ENCODE measurements at regions not wholly inside any gene's neighbourhood (a gene's known extent, or its start where the extent isn't known, plus 50 kb on each side); places are given as distances from the start of the nearest gene placed in this dataset.
"Not testable (repeated sequence)": the region's sequence is repeated elsewhere in the genome, so short reads cannot be mapped to it uniquely, and the experiment has no call there.

DNA sequence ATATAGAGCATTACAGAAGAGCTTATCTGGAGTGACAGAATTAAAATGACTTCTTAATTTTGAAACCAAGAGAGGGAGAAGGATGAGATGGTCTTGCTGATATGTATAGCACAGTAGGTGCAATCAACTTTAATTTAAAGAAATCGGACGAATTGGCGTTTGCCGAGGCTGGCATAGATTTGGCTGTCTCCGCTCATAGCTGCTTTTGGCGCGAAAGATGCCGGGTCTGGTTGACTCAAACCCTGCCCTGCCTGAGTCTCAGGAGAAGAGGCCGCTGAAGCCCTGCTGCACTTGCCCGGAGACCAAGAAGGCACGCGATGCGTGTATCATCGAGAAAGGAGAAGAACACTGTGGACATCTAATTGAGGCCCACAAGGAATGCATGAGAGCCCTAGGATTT is 62.3 kb upstream of the LRCH1 start:
- H2AK5ac ChIP-seq (ENCODE audit: low read length); H2BK15ac ChIP-seq (replicated peaks; ENCODE audit: low read depth); DNase-seq; H3K4me3 ChIP-seq (ENCODE audit: low read length); H4K5ac ChIP-seq (ENCODE audit: low read length); H3K36me3 ChIP-seq (ENCODE audit: control insufficient read depth, insufficient read depth, low read length); H3K4me2 ChIP-seq (ENCODE audit: low read length); H3K23ac ChIP-seq (ENCODE audit: low read length); H3K9ac ChIP-seq (ENCODE audit: low read length); H3K79me1 ChIP-seq (ENCODE audit: low read length); H3K27ac ChIP-seq (ENCODE audit: low read depth, low read length); H2BK5ac ChIP-seq (ENCODE audit: low read length); H3K27me3 ChIP-seq (ENCODE audit: insufficient read depth, low read length, poor library complexity); H3K79me2 ChIP-seq (ENCODE audit: control insufficient read depth, insufficient read depth, low read length); H4K8ac ChIP-seq (ENCODE audit: low read depth, low read length); H3K4ac ChIP-seq (ENCODE audit: low read depth, low read length); H2BK120ac ChIP-seq (ENCODE audit: low read depth, low read length): not testable (repeated sequence)
- peak overlapping the region; percentile 30 for H3K56ac ChIP-seq (ENCODE audit: low read length)
- WGBS (ENCODE audit: extremely low coverage, insufficient coverage, low lambda C conversion rate), result no CpG with 5 or more reads among the region's 14 CpGs
- H3K4me1 ChIP-seq (ENCODE audit: control insufficient read depth, low read depth, low read length), result peaks cover 13% of the 10 kb centered on the region
- H3K18ac ChIP-seq (ENCODE audit: low read length), result peak overlapping the region; percentile 18

DNA sequence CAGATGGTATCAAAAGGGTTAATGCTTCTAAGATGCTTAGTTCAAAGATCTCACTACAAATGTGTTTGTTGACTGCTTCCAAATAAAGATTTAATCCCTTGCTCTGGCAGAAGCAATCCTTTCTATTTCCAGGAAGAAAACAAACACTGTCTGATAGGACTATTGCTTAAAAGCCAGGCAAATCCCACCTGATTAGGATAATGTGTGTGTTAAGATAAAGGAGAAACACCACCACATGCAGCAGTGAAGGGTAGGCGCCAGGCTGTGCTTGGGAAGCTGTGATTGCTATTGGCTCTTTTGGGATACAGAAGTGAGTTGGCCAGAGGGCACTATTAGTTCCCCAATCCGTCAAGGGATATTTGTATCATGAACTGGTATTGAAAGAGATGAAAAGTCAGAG is 62.8 kb upstream of the LRCH1 start:
- Histone ChIP-seq H4K5ac (ENCODE audit: low read length) (no peak overlapping the region), H2BK5ac (ENCODE audit: low read length) (no peak overlapping the region), H3K79me1 (ENCODE audit: low read length) (no peaks in the 10 kb centered on the region), H2BK120ac (ENCODE audit: low read depth, low read length) (no peak overlapping the region), H3K36me3 (ENCODE audit: control insufficient read depth, insufficient read depth, low read length) (no peaks in the 10 kb centered on the region), H3K56ac (ENCODE audit: low read length) (no peak overlapping the region), H3K27me3 (ENCODE audit: insufficient read depth, low read length, poor library complexity) (no peaks in the 10 kb centered on the region), H3K79me2 (ENCODE audit: control insufficient read depth, insufficient read depth, low read length) (no peaks in the 10 kb centered on the region), H2AK5ac (ENCODE audit: low read length) (no peak overlapping the region), H3K4me1 (ENCODE audit: control insufficient read depth, low read depth, low read length) (peaks cover 13% of the 10 kb centered on the region), H3K4me2 (ENCODE audit: low read length) (no peak overlapping the region), H4K8ac (ENCODE audit: low read depth, low read length) (no peak overlapping the region), H3K4me3 (ENCODE audit: low read length) (no peak overlapping the region), H3K23ac (ENCODE audit: low read length) (no peak overlapping the region), H3K18ac (ENCODE audit: low read length) (no peak overlapping the region), H3K27ac (ENCODE audit: low read depth, low read length) (no peak overlapping the region), H2BK15ac (replicated peaks; ENCODE audit: low read depth) (no peak overlapping the region), H3K4ac (ENCODE audit: low read depth, low read length) (no peak overlapping the region), H3K9ac (ENCODE audit: low read length) (no peak overlapping the region)
- no CpG with 5 or more reads among the region's 2 CpGs for WGBS (ENCODE audit: extremely low coverage, insufficient coverage, low lambda C conversion rate)
- peak; percentile 94 for DNase-seq

GRCh38 chr13:46489586-46490023 is 63.4 kb upstream of the LRCH1 start:
- no peak overlapping the region for H4K5ac ChIP-seq (ENCODE audit: low read length)
- DNase-seq, result no peak
- peak overlapping the region; percentile 86 for H3K18ac ChIP-seq (ENCODE audit: low read length)
- H3K23ac ChIP-seq (ENCODE audit: low read length), result no peak overlapping the region
- H3K27me3 ChIP-seq (ENCODE audit: insufficient read depth, low read length, poor library complexity), result no peaks in the 10 kb centered on the region
- no peak overlapping the region for H2BK15ac ChIP-seq (replicated peaks; ENCODE audit: low read depth)
- H2BK120ac ChIP-seq (ENCODE audit: low read depth, low read length), result no peak overlapping the region
- no peaks in the 10 kb centered on the region for H3K79me1 ChIP-seq (ENCODE audit: low read length)
- H3K27ac ChIP-seq (ENCODE audit: low read depth, low read length), result peak overlapping the region; percentile 10
- H3K36me3 ChIP-seq (ENCODE audit: control insufficient read depth, insufficient read depth, low read length), result no peaks in the 10 kb centered on the region
- no peak overlapping the region for H3K4ac ChIP-seq (ENCODE audit: low read depth, low read length)
- no peak overlapping the region for H3K9ac ChIP-seq (ENCODE audit: low read length)
- H2BK5ac ChIP-seq (ENCODE audit: low read length), result peak overlapping the region; percentile 59
- no peak overlapping the region for H3K4me2 ChIP-seq (ENCODE audit: low read length)
- H3K4me3 ChIP-seq (ENCODE audit: low read length), result no peak overlapping the region
- peaks cover 10% of the 10 kb centered on the region for H3K4me1 ChIP-seq (ENCODE audit: control insufficient read depth, low read depth, low read length)
- WGBS (ENCODE audit: extremely low coverage, insufficient coverage, low lambda C conversion rate), result no CpG with 5 or more reads among the region's 5 CpGs
- H3K56ac ChIP-seq (ENCODE audit: low read length), result no peak overlapping the region
- no peak overlapping the region for H2AK5ac ChIP-seq (ENCODE audit: low read length)
- no peaks in the 10 kb centered on the region for H3K79me2 ChIP-seq (ENCODE audit: control insufficient read depth, insufficient read depth, low read length)
- no peak overlapping the region for H4K8ac ChIP-seq (ENCODE audit: low read depth, low read length)

DNA sequence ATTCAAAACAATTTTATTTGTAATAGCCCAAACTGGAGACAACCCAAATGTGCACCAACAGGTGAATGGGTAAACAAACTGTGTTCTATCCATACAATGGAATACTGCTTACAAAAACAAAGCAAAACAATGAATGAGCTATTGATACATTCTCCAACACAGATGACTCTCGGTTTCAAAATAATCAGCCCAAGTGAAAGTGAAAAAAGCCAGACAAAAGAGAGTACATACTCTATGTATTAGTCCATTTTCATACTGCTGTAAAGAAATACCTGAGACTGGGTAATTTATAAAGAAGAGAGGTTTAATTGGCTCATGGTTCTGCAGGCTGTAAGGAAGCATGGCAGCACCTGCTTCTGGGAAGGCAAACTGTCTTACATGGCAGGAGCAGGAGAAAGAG is 65.2 kb upstream of the LRCH1 start:
- Histone ChIP-seq H3K9ac (ENCODE audit: low read length) (no peak overlapping the region), H4K8ac (ENCODE audit: low read depth, low read length) (no peak overlapping the region), H3K4me1 (ENCODE audit: control insufficient read depth, low read depth, low read length) (peaks cover 7% of the 10 kb centered on the region), H3K4ac (ENCODE audit: low read depth, low read length) (no peak overlapping the region), H2BK5ac (ENCODE audit: low read length) (no peak overlapping the region), H2BK120ac (ENCODE audit: low read depth, low read length) (no peak overlapping the region), H3K79me1 (ENCODE audit: low read length) (no peaks in the 10 kb centered on the region), H2AK5ac (ENCODE audit: low read length) (no peak overlapping the region), H4K5ac (ENCODE audit: low read length) (no peak overlapping the region), H3K27me3 (ENCODE audit: insufficient read depth, low read length, poor library complexity) (no peaks in the 10 kb centered on the region), H3K79me2 (ENCODE audit: control insufficient read depth, insufficient read depth, low read length) (no peaks in the 10 kb centered on the region), H2BK15ac (replicated peaks; ENCODE audit: low read depth) (no peak overlapping the region), H3K4me3 (ENCODE audit: low read length) (no peak overlapping the region), H3K27ac (ENCODE audit: low read depth, low read length) (no peak overlapping the region), H3K36me3 (ENCODE audit: control insufficient read depth, insufficient read depth, low read length) (no peaks in the 10 kb centered on the region), H3K4me2 (ENCODE audit: low read length) (no peak overlapping the region), H3K23ac (ENCODE audit: low read length) (no peak overlapping the region), H3K18ac (ENCODE audit: low read length) (no peak overlapping the region), H3K56ac (ENCODE audit: low read length) (no peak overlapping the region)
- no peak for DNase-seq
- no CpG with 5 or more reads among the region's 1 CpG for WGBS (ENCODE audit: extremely low coverage, insufficient coverage, low lambda C conversion rate)

GRCh38 chr13:46486270-46486669 is 66.7 kb upstream of the LRCH1 start:
- no peak overlapping the region for H3K23ac ChIP-seq (ENCODE audit: low read length)
- no peak overlapping the region for H3K56ac ChIP-seq (ENCODE audit: low read length)
- no peak overlapping the region for H3K4me3 ChIP-seq (ENCODE audit: low read length)
- no peaks in the 10 kb centered on the region for H3K27me3 ChIP-seq (ENCODE audit: insufficient read depth, low read length, poor library complexity)
- no peak overlapping the region for H3K4me2 ChIP-seq (ENCODE audit: low read length)
- H3K36me3 ChIP-seq (ENCODE audit: control insufficient read depth, insufficient read depth, low read length), result no peaks in the 10 kb centered on the region
- DNase-seq, result no peak
- no peak overlapping the region for H3K9ac ChIP-seq (ENCODE audit: low read length)
- H3K79me2 ChIP-seq (ENCODE audit: control insufficient read depth, insufficient read depth, low read length), result no peaks in the 10 kb centered on the region
- no peaks in the 10 kb centered on the region for H3K79me1 ChIP-seq (ENCODE audit: low read length)
- H3K4me1 ChIP-seq (ENCODE audit: control insufficient read depth, low read depth, low read length), result peaks cover 7% of the 10 kb centered on the region
- H2BK120ac ChIP-seq (ENCODE audit: low read depth, low read length), result no peak overlapping the region
- no peak overlapping the region for H3K4ac ChIP-seq (ENCODE audit: low read depth, low read length)
- no peak overlapping the region for H3K18ac ChIP-seq (ENCODE audit: low read length)
- no peak overlapping the region for H2BK15ac ChIP-seq (replicated peaks; ENCODE audit: low read depth)
- peak overlapping the region; percentile 37 for H2AK5ac ChIP-seq (ENCODE audit: low read length)
- H2BK5ac ChIP-seq (ENCODE audit: low read length), result no peak overlapping the region
- no peak overlapping the region for H4K5ac ChIP-seq (ENCODE audit: low read length)
- no CpG with 5 or more reads among the region's 6 CpGs for WGBS (ENCODE audit: extremely low coverage, insufficient coverage, low lambda C conversion rate)
- no peak overlapping the region for H3K27ac ChIP-seq (ENCODE audit: low read depth, low read length)
- no peak overlapping the region for H4K8ac ChIP-seq (ENCODE audit: low read depth, low read length)

DNA sequence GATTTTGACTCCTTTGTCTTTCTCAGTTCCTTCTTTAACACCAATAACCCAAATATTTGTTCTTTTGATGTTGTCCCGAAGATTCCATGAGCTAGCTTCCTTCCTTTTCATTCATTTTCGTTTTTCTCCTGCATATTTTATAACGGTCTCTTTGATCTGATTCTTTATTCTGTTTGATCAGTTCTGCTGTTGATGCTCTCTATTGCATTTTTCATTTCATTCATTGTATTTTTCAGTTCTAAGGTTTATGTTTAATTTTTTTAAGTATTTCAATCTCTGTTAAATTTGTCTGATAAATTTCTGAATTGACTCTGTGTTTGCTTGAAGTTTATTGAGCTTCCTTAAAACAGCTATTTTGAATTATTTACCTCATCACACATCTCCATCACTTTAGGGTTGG is 68.4 kb upstream of the LRCH1 start:
- Histone ChIP-seq H3K27me3 (ENCODE audit: insufficient read depth, low read length, poor library complexity) (no peaks in the 10 kb centered on the region), H3K79me2 (ENCODE audit: control insufficient read depth, insufficient read depth, low read length) (no peaks in the 10 kb centered on the region), H4K5ac (ENCODE audit: low read length) (no peak overlapping the region), H3K4me3 (ENCODE audit: low read length) (no peak overlapping the region), H4K8ac (ENCODE audit: low read depth, low read length) (no peak overlapping the region), H3K23ac (ENCODE audit: low read length) (no peak overlapping the region), H3K79me1 (ENCODE audit: low read length) (no peaks in the 10 kb centered on the region), H2BK120ac (ENCODE audit: low read depth, low read length) (no peak overlapping the region), H3K4me1 (ENCODE audit: control insufficient read depth, low read depth, low read length) (peaks cover 3% of the 10 kb centered on the region), H3K56ac (ENCODE audit: low read length) (no peak overlapping the region), H2BK5ac (ENCODE audit: low read length) (no peak overlapping the region), H3K36me3 (ENCODE audit: control insufficient read depth, insufficient read depth, low read length) (no peaks in the 10 kb centered on the region), H3K27ac (ENCODE audit: low read depth, low read length) (no peak overlapping the region), H2AK5ac (ENCODE audit: low read length) (no peak overlapping the region), H3K4ac (ENCODE audit: low read depth, low read length) (no peak overlapping the region), H2BK15ac (replicated peaks; ENCODE audit: low read depth) (no peak overlapping the region), H3K9ac (ENCODE audit: low read length) (no peak overlapping the region), H3K18ac (ENCODE audit: low read length) (no peak overlapping the region), H3K4me2 (ENCODE audit: low read length) (no peak overlapping the region)
- no CpG with 5 or more reads among the region's 3 CpGs for WGBS (ENCODE audit: extremely low coverage, insufficient coverage, low lambda C conversion rate)
- no peak for DNase-seq

Measured in mesendoderm (in vitro differentiated cells).